Kidney epithelial cell (primary cell): ENCODE measurements at regions not wholly inside any gene's neighbourhood (a gene's known extent, or its start where the extent isn't known, plus 50 kb on each side); places are given as distances from the start of the nearest gene placed in this dataset.

Experiments
- DNase-seq: peaks from one replicate; pipeline ENCODE4 v3.0.0-alpha.2; 2010; ENCODE audit warnings: low read depth
- H3K27me3 ChIP-seq: 2 replicates; pipeline ENCODE4 v1.6.0; 2011; ENCODE audit warnings: low read length; ENCODE audit not compliant: control insufficient read depth, insufficient read depth
- H3K36me3 ChIP-seq: 2 replicates; pipeline ENCODE4 v1.5.1; 2011; ENCODE audit warnings: low read length; ENCODE audit not compliant: control insufficient read depth, insufficient read depth
- H3K4me3 ChIP-seq: 2 replicates; pipeline ENCODE4 v1.5.1; 2011; ENCODE audit warnings: low read depth, mild to moderate bottlenecking, control low read depth, low read length
- CTCF ChIP-seq: IDR thresholded peaks from 2 replicates; pipeline ENCODE4 v1.5.1; 2011; ENCODE audit warnings: mild to moderate bottlenecking, moderate library complexity, low read length, control low read depth, inconsistent platforms; ENCODE audit not compliant: insufficient read depth, poor library complexity, severe bottlenecking

GRCh38 chr14:97328743-97329142 is 531.6 kb downstream of the VRK1 start:
- Histone ChIP-seq H3K27me3 (no peaks in the 10 kb centered on the region), H3K36me3 (no peaks in the 10 kb centered on the region), H3K4me3 (no peak overlapping the region)
- TF ChIP-seq CTCF, result no peak
- DNase-seq, result no peak

- DNase-seq, result no peak
- Histone ChIP-seq H3K27me3 (no peaks in the 10 kb centered on the region), H3K4me3 (no peak overlapping the region), H3K36me3 (no peaks in the 10 kb centered on the region)
- no peak for TF ChIP-seq CTCF
Measured at GRCh38 chr14:97329701-97330100, 532.5 kb downstream of the VRK1 start.

GRCh38 chr14:97331058-97331457 is 533.9 kb downstream of the VRK1 start:
- Histone ChIP-seq H3K36me3 (no peaks in the 10 kb centered on the region), H3K4me3 (no peak overlapping the region), H3K27me3 (no peaks in the 10 kb centered on the region)
- TF ChIP-seq CTCF, result no peak
- no peak for DNase-seq

DNA sequence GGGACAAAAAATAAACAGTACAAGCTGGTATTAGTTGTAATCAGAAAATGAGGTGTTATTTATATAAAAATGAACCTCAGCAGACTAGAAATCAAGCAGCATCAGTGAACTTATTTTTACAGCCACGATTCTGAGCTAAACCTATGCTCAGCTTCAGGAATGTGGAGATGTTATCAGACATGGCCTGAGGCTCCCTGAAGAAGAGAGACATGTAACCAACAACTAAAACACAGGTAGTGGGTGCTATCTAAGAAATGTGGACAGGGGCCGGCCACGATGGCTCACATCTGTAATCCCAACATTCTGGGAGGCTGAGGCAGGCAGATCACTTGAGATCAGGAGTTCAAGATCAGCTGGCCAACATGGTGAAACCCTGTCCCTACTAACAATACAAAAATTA is 534.3 kb downstream of the VRK1 start:
- H3K4me3 ChIP-seq, result no peak overlapping the region
- DNase-seq, result no peak
- TF ChIP-seq CTCF, result no peak
- H3K36me3 ChIP-seq, result no peaks in the 10 kb centered on the region
- H3K27me3 ChIP-seq, result no peaks in the 10 kb centered on the region

- no peaks in the 10 kb centered on the region for H3K36me3 ChIP-seq
- no peaks in the 10 kb centered on the region for H3K27me3 ChIP-seq
- H3K4me3 ChIP-seq, result no peak overlapping the region
- no peak for DNase-seq
- TF ChIP-seq CTCF, result no peak
Measured at GRCh38 chr14:97336179-97336578, 539.0 kb downstream of the VRK1 start.

DNA sequence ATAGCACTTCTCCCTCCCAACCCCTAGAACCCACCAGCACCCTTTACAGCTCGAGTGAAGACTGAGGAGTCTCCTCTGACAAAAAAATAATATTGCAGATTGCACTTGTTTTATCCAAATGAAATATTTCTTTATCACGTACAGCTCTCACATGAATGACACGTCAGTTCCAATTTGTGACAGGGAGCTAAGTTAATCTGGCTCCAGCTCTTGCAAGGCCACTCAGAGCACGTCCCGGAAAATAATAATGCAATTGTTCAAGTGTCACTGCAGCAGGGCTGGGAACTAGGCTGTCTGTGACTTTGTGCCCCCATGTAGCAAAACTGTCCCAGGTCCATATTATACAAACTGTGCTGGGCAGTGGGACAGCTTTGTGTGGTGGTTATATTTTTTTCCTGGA is 539.6 kb downstream of the VRK1 start:
- H3K36me3 ChIP-seq, result no peaks in the 10 kb centered on the region
- H3K27me3 ChIP-seq, result no peaks in the 10 kb centered on the region
- no peak for DNase-seq
- H3K4me3 ChIP-seq, result no peak overlapping the region
- no peak for TF ChIP-seq CTCF
